ENCODE measurements at regions not wholly inside any gene's neighbourhood (a gene's known extent, or its start where the extent isn't known, plus 50 kb on each side); places are given as distances from the start of the nearest gene placed in this dataset.

DNA sequence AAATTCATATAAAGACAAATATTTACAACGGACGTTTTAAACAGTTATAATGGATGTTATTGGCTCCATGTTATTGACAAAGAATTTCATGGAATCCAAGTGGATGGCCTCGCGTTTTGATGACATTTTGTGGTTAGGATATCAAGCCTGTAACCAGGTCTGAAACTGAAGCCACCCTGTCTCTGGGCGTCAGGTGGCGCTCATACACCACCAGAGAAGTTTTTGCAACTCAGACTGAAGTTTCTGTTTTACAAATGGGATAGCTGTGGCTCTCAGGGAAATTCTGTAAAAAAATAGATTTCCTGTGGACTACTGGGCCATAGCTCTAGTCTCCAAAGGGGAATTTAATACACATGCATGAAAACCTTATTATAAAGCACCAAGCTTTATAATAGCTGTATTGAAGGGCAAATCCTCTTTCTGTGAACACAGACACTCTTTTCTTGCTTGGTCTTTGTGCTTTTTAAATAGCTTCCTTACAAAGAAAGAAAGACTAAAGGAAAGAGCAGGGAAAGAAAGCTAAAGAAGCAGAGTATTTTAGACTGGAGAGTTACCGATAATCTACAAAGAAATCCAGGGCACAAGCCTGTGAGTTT lies 86.7 kb downstream of the C18orf54 start:
- DNase-seq (peak; percentile 61), ATAC-seq (ENCODE audit: low read depth) (peak; percentile 94)
- TF ChIP-seq RCOR1 (IDR thresholded peaks at IDR 0.05; ENCODE audit: insufficient replicate concordance, low read length) = no peak
- peak; percentile 75 for TF ChIP-seq RAD21 (IDR thresholded peaks at IDR 0.05; ENCODE audit: low read length)
- TF ChIP-seq, protein P1, sequence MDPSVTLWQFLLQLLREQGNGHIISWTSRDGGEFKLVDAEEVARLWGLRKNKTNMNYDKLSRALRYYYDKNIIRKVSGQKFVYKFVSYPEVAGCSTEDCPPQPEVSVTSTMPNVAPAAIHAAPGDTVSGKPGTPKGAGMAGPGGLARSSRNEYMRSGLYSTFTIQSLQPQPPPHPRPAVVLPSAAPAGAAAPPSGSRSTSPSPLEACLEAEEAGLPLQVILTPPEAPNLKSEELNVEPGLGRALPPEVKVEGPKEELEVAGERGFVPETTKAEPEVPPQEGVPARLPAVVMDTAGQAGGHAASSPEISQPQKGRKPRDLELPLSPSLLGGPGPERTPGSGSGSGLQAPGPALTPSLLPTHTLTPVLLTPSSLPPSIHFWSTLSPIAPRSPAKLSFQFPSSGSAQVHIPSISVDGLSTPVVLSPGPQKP (IDR thresholded peaks at IDR 0.05; ENCODE audit: borderline replicate concordance, low read depth, low read length) = no peak
- peak; percentile 57 for TF ChIP-seq SMC3 (IDR thresholded peaks at IDR 0.05; ENCODE audit: low read depth, low read length)
- TF ChIP-seq MAZ (IDR thresholded peaks at IDR 0.05; ENCODE audit: borderline replicate concordance, low read depth, low read length) = no peak
- no peak for TF ChIP-seq NFE2L2 (IDR thresholded peaks at IDR 0.05; ENCODE audit: low read depth, low read length)
- TF ChIP-seq MXI1 (IDR thresholded peaks at IDR 0.05; ENCODE audit: borderline replicate concordance, low read depth, low read length) = no peak
- TF ChIP-seq, protein P2, sequence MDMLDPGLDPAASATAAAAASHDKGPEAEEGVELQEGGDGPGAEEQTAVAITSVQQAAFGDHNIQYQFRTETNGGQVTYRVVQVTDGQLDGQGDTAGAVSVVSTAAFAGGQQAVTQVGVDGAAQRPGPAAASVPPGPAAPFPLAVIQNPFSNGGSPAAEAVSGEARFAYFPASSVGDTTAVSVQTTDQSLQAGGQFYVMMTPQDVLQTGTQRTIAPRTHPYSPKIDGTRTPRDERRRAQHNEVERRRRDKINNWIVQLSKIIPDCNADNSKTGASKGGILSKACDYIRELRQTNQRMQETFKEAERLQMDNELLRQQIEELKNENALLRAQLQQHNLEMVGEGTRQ (IDR thresholded peaks at IDR 0.05; ENCODE audit: low read depth, low read length) = no peak
- TF ChIP-seq, protein P3, sequence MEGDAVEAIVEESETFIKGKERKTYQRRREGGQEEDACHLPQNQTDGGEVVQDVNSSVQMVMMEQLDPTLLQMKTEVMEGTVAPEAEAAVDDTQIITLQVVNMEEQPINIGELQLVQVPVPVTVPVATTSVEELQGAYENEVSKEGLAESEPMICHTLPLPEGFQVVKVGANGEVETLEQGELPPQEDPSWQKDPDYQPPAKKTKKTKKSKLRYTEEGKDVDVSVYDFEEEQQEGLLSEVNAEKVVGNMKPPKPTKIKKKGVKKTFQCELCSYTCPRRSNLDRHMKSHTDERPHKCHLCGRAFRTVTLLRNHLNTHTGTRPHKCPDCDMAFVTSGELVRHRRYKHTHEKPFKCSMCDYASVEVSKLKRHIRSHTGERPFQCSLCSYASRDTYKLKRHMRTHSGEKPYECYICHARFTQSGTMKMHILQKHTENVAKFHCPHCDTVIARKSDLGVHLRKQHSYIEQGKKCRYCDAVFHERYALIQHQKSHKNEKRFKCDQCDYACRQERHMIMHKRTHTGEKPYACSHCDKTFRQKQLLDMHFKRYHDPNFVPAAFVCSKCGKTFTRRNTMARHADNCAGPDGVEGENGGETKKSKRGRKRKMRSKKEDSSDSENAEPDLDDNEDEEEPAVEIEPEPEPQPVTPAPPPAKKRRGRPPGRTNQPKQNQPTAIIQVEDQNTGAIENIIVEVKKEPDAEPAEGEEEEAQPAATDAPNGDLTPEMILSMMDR (conservative IDR thresholded peaks at IDR 0.05; ENCODE audit: low read depth, low read length) = peak; percentile 73
- TF ChIP-seq FOS (IDR thresholded peaks at IDR 0.05; ENCODE audit: low read depth, low read length) = no peak
- no peak for TF ChIP-seq POLR2A (IDR thresholded peaks at IDR 0.05; ENCODE audit: low read depth, low read length)
- no peak for TF ChIP-seq BHLHE40 (IDR thresholded peaks at IDR 0.05; ENCODE audit: low read depth, low read length)
- TF ChIP-seq RFX5 (IDR thresholded peaks at IDR 0.05; ENCODE audit: low read depth, low read length) = no peak
- TF ChIP-seq MAFK (IDR thresholded peaks at IDR 0.05; ENCODE audit: low read depth, low read length) = no peak
- no peak for TF ChIP-seq CEBPB (IDR thresholded peaks at IDR 0.05; ENCODE audit: low read depth, low read length)
- no peak for TF ChIP-seq CHD1 (IDR thresholded peaks at IDR 0.05; ENCODE audit: low read depth, low read length)
- intact Hi-C loops (cut with micrococcal nuclease) = loop anchor here (1.0 to 10.0 kb wide), 2 partner anchors 227 to 770 kb away; no protein-coding TSS in a partner anchor
- peaks cover 2% of the 10 kb centered on the region for H3K27me3 ChIP-seq (ENCODE audit: control insufficient read depth, insufficient read depth, low read length)
- no peak overlapping the region for H2BK5ac ChIP-seq (ENCODE audit: low read depth, low read length, poor library complexity, severe bottlenecking)
- no peak overlapping the region for H4K5ac ChIP-seq (ENCODE audit: low read depth, low read length)
- H3K9me1 ChIP-seq (ENCODE audit: insufficient read depth, low read length) = no peaks in the 10 kb centered on the region
- no peak overlapping the region for H3K4me2 ChIP-seq (ENCODE audit: low read depth, low read length)
- WGBS, 2 experiments (ENCODE audit: extremely low coverage in 2 of 2, insufficient read length in 1 of 2) = no CpG with 5 or more reads among the region's 7 CpGs
- H3K18ac ChIP-seq (ENCODE audit: low read depth, low read length) = no peak overlapping the region
- dilution Hi-C loops (cut with HindIII; ENCODE audit: low sequenced_read_pairs, unreplicated experiment) = no loop called here
- H4K20me1 ChIP-seq (ENCODE audit: insufficient read depth, low read length) = no peaks in the 10 kb centered on the region
- no peaks in the 10 kb centered on the region for H3K79me1 ChIP-seq (ENCODE audit: low read depth in 1 of 2, low read length in 2 of 2)
- no peak overlapping the region for H4K91ac ChIP-seq (ENCODE audit: insufficient read depth, low read depth, low read length)
- no peaks in the 10 kb centered on the region for H3K4me1 ChIP-seq (ENCODE audit: control insufficient read depth, insufficient read depth, low read length)
- no peaks in the 10 kb centered on the region for H3K36me3 ChIP-seq (ENCODE audit: control insufficient read depth, insufficient read depth, low read length)
- in situ Hi-C loops (cut with MboI; ENCODE audit: low sequenced_read_pairs) = loop anchor here (25.0 kb wide), 1 partner anchor 768 kb away; no protein-coding TSS in a partner anchor
- H3K56ac ChIP-seq (ENCODE audit: extremely low read depth, insufficient read depth, low read length) = no peak overlapping the region
- no peak overlapping the region for H2BK120ac ChIP-seq (ENCODE audit: low read depth, low read length)
- no peak overlapping the region for H2AK5ac ChIP-seq (ENCODE audit: low read depth, low read length)
- ChIA-PET CTCF (interaction anchor here (0.6 to 1.0 kb wide), 7 partner anchors 9 to 228 kb away, joined by 3 to 8 read pairs (median 3); no protein-coding TSS in a partner anchor), POLR2A (ENCODE audit: unreplicated experiment) (interaction anchor here (1.2 kb wide), 1 partner anchor 15 kb away, joined by 3 read pairs; no protein-coding TSS in a partner anchor)
- no peaks in the 10 kb centered on the region for H3K9me3 ChIP-seq (ENCODE audit: control insufficient read depth, insufficient read depth, low read length)
- no peak overlapping the region for H2BK15ac ChIP-seq (ENCODE audit: low read depth, low read length)
- H2AFZ ChIP-seq (replicated peaks; ENCODE audit: low read length, poor library complexity) = no peak overlapping the region
- BruUV-seq (replicated peaks) = no TSS peak
- H3K9ac ChIP-seq (ENCODE audit: low read depth, low read length) = no peak overlapping the region
- no peak overlapping the region for H4K8ac ChIP-seq (ENCODE audit: low read depth in 2 of 2, low read length in 2 of 2)
- no peak overlapping the region for H2AK9ac ChIP-seq (replicated peaks; ENCODE audit: low read depth, low read length, poor library complexity)
- no peak overlapping the region for H2BK20ac ChIP-seq (ENCODE audit: low read depth, low read length)
- H3K4ac ChIP-seq (ENCODE audit: low read depth, low read length) = no peak overlapping the region
- no peak overlapping the region for H3K23ac ChIP-seq (ENCODE audit: low read depth, low read length)
- H3K14ac ChIP-seq (replicated peaks; ENCODE audit: low read depth, low read length) = no peak overlapping the region
- H3K4me3 ChIP-seq (ENCODE audit: insufficient read depth, low read depth, low read length) = no peak overlapping the region
- H3K27ac ChIP-seq (ENCODE audit: insufficient read depth, low read length) = no peak overlapping the region
